ENCODE measurements at regions not wholly inside any gene's neighbourhood (a gene's known extent, or its start where the extent isn't known, plus 50 kb on each side); places are given as distances from the start of the nearest gene placed in this dataset.

- no peaks in the 10 kb centered on the region for H3K36me3 Mint-ChIP-seq
- H3K9me3 Mint-ChIP-seq = peaks cover 13 to 27% (median 14%) of the 10 kb centered on the region in 3 donors
- DNase-seq (no peak), ATAC-seq (replicated peaks in 1 of 4) (no peak)
- Histone ChIP-seq H3K9me3 (no peaks in the 10 kb centered on the region), H3K27ac (ENCODE audit: low read length) (no peak overlapping the region), H3K4me3 (ENCODE audit: control insufficient read depth in 1 of 2, extremely low read depth in 1 of 2, low read length in 1 of 2) (no peak overlapping the region), H3K27me3 (replicated peaks in 1 of 2; ENCODE audit: control insufficient read depth in 2 of 2, extremely low read depth in 1 of 2, insufficient read depth in 2 of 2, low read length in 1 of 2) (no peaks in the 10 kb centered on the region), H3K4me1 (ENCODE audit: control insufficient read depth in 1 of 2, extremely low read depth in 1 of 2, insufficient read depth in 2 of 2, low read length in 2 of 2) (no peaks in the 10 kb centered on the region), H3K36me3 (ENCODE audit: control insufficient read depth in 2 of 2, extremely low read depth in 1 of 2, insufficient read depth in 1 of 2, low read length in 1 of 2) (no peaks in the 10 kb centered on the region)
- WGBS (ENCODE audit: insufficient coverage) = 43% methylated on average over 1 of the region's 2 CpGs
- POLR2A ChIA-PET = no interaction called here
- H3K4me1 Mint-ChIP-seq = no peaks in the 10 kb centered on the region
- CTCF ChIA-PET = no interaction called here
- H3K4me3 Mint-ChIP-seq = no peak overlapping the region
- no peak overlapping the region for H3K27ac Mint-ChIP-seq
- no peaks in the 10 kb centered on the region for H3K27me3 Mint-ChIP-seq
Observed at GRCh38 chr1:103917795-103918194, 168.1 kb downstream of the AMY1C start.

DNA sequence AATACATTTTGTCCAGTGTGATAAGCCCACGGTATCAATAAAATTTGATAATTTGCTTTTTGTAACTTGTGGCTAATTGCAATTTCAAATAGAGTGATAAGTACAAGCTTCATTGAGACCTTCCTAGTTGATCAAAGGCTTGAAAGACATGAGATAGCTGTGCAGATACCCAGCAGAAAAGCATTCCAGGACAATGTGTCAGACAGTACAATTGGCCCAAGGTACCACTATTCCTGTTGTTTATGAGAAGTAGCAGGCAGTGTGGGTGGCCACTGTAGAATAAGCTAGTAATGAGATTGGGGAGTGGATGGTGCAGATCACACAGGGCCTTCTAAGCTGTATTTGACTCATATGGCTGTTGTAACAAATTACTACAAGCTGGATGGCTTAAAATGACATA, 182.2 kb downstream of the AMY1C start:
- ChIA-PET CTCF (no interaction called here), POLR2A (interaction anchor here in 1 of 2 donors (0.6 kb wide), 1 partner anchor 1461 kb away, joined by 3 read pairs; no protein-coding TSS in a partner anchor)
- H3K9me3 ChIP-seq = no peaks in the 10 kb centered on the region
- Mint-ChIP-seq H3K36me3 (no peaks in the 10 kb centered on the region), H3K9me3 (peaks cover 4 to 15% (median 11%) of the 10 kb centered on the region in 3 donors), H3K4me3 (no peak overlapping the region), H3K27me3 (no peaks in the 10 kb centered on the region), H3K4me1 (no peaks in the 10 kb centered on the region), H3K27ac (no peak overlapping the region)
- no peak for ATAC-seq (replicated peaks in 1 of 4)
- H3K27me3 ChIP-seq (replicated peaks in 1 of 2; ENCODE audit: control insufficient read depth in 2 of 2, extremely low read depth in 1 of 2, insufficient read depth in 2 of 2, low read length in 1 of 2) = no peaks in the 10 kb centered on the region
- no peak overlapping the region for H3K4me3 ChIP-seq (ENCODE audit: control insufficient read depth in 1 of 2, extremely low read depth in 1 of 2, low read length in 1 of 2)
- 80% methylated on average over 1 of the region's 1 CpG for WGBS (ENCODE audit: insufficient coverage)
- H3K4me1 ChIP-seq (ENCODE audit: control insufficient read depth in 1 of 2, extremely low read depth in 1 of 2, insufficient read depth in 2 of 2, low read length in 2 of 2) = no peaks in the 10 kb centered on the region
- H3K36me3 ChIP-seq (ENCODE audit: control insufficient read depth in 2 of 2, extremely low read depth in 1 of 2, insufficient read depth in 1 of 2, low read length in 1 of 2) = no peaks in the 10 kb centered on the region
- no peak for DNase-seq
- H3K27ac ChIP-seq (ENCODE audit: low read length) = no peak overlapping the region

- Histone ChIP-seq H3K27me3 (replicated peaks in 1 of 2; ENCODE audit: control insufficient read depth in 2 of 2, extremely low read depth in 1 of 2, insufficient read depth in 2 of 2, low read length in 1 of 2) (no peaks in the 10 kb centered on the region), H3K36me3 (ENCODE audit: control insufficient read depth in 2 of 2, extremely low read depth in 1 of 2, insufficient read depth in 1 of 2, low read length in 1 of 2) (no peaks in the 10 kb centered on the region), H3K27ac (ENCODE audit: low read length) (no peak overlapping the region), H3K4me3 (ENCODE audit: control insufficient read depth in 1 of 2, extremely low read depth in 1 of 2, low read length in 1 of 2) (no peak overlapping the region), H3K9me3 (no peaks in the 10 kb centered on the region), H3K4me1 (ENCODE audit: control insufficient read depth in 1 of 2, extremely low read depth in 1 of 2, insufficient read depth in 2 of 2, low read length in 2 of 2) (no peaks in the 10 kb centered on the region)
- Mint-ChIP-seq H3K4me3 (no peak overlapping the region), H3K27ac (no peak overlapping the region), H3K4me1 (no peaks in the 10 kb centered on the region), H3K27me3 (no peaks in the 10 kb centered on the region), H3K9me3 (peaks cover 5 to 12% (median 8%) of the 10 kb centered on the region in 3 donors), H3K36me3 (no peaks in the 10 kb centered on the region)
- ATAC-seq (replicated peaks in 1 of 4) (no peak), DNase-seq (no peak)
- 71% methylated on average over 3 of the region's 4 CpGs for WGBS (ENCODE audit: insufficient coverage)
- POLR2A ChIA-PET = no interaction called here
- CTCF ChIA-PET = no interaction called here
Observed at GRCh38 chr1:103937763-103938357, 188.2 kb downstream of the AMY1C start.

GRCh38 chr1:103941086-103941485, 191.4 kb downstream of the AMY1C start:
- no peaks in the 10 kb centered on the region for H3K4me1 ChIP-seq (ENCODE audit: control insufficient read depth in 1 of 2, extremely low read depth in 1 of 2, insufficient read depth in 2 of 2, low read length in 2 of 2)
- no peak overlapping the region for H3K4me3 ChIP-seq (ENCODE audit: control insufficient read depth in 1 of 2, extremely low read depth in 1 of 2, low read length in 1 of 2)
- Mint-ChIP-seq H3K36me3 (no peaks in the 10 kb centered on the region), H3K27me3 (no peaks in the 10 kb centered on the region), H3K4me3 (no peak overlapping the region), H3K27ac (no peak overlapping the region), H3K4me1 (no peaks in the 10 kb centered on the region), H3K9me3 (peaks cover 6 to 11% (median 9%) of the 10 kb centered on the region in 3 donors)
- 0% methylated on average over 1 of the region's 3 CpGs for WGBS (ENCODE audit: insufficient coverage)
- H3K36me3 ChIP-seq (ENCODE audit: control insufficient read depth in 2 of 2, extremely low read depth in 1 of 2, insufficient read depth in 1 of 2, low read length in 1 of 2) = no peaks in the 10 kb centered on the region
- ATAC-seq (replicated peaks in 1 of 4) (no peak), DNase-seq (no peak)
- POLR2A ChIA-PET = interaction anchor here in 1 of 2 donors (0.7 kb wide), 1 partner anchor 68 kb away, joined by 4 read pairs; no protein-coding TSS in a partner anchor
- CTCF ChIA-PET = no interaction called here
- no peak overlapping the region for H3K27ac ChIP-seq (ENCODE audit: low read length)
- no peaks in the 10 kb centered on the region for H3K27me3 ChIP-seq (replicated peaks in 1 of 2; ENCODE audit: control insufficient read depth in 2 of 2, extremely low read depth in 1 of 2, insufficient read depth in 2 of 2, low read length in 1 of 2)
- no peaks in the 10 kb centered on the region for H3K9me3 ChIP-seq

DNA sequence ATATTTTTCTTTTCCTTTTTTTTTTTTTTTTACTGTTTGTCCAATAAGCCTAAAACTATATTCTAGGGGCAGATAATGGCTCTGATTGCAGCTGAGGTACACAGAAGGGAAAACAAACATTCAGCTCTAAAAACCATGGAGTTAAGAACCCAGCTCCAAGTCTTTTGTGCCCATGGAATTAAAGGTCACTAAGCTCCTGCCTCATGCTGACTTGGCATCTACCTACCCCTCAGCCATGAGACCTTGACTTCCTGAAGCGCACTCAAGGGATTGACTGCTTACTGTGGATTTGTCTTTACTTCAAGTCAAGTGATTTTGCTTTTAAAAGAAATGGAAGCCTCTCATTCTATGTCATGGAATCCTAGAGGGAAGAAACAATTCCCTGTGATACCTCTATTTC, 192.3 kb downstream of the AMY1C start:
- WGBS (ENCODE audit: insufficient coverage) = no CpG with 5 or more reads among the region's 1 CpG
- Histone ChIP-seq H3K9me3 (no peaks in the 10 kb centered on the region), H3K27me3 (replicated peaks in 1 of 2; ENCODE audit: control insufficient read depth in 2 of 2, extremely low read depth in 1 of 2, insufficient read depth in 2 of 2, low read length in 1 of 2) (no peaks in the 10 kb centered on the region), H3K27ac (ENCODE audit: low read length) (no peak overlapping the region), H3K4me1 (ENCODE audit: control insufficient read depth in 1 of 2, extremely low read depth in 1 of 2, insufficient read depth in 2 of 2, low read length in 2 of 2) (no peaks in the 10 kb centered on the region), H3K36me3 (ENCODE audit: control insufficient read depth in 2 of 2, extremely low read depth in 1 of 2, insufficient read depth in 1 of 2, low read length in 1 of 2) (no peaks in the 10 kb centered on the region), H3K4me3 (ENCODE audit: control insufficient read depth in 1 of 2, extremely low read depth in 1 of 2, low read length in 1 of 2) (no peak overlapping the region)
- Mint-ChIP-seq H3K4me1 (no peaks in the 10 kb centered on the region), H3K36me3 (no peaks in the 10 kb centered on the region), H3K4me3 (no peak overlapping the region), H3K27me3 (no peaks in the 10 kb centered on the region), H3K9me3 (peaks cover 6 to 11% (median 9%) of the 10 kb centered on the region in 3 donors), H3K27ac (no peak overlapping the region)
- CTCF ChIA-PET = no interaction called here
- ATAC-seq (replicated peaks in 1 of 4) (no peak), DNase-seq (no peak)
- POLR2A ChIA-PET = interaction anchor here in 1 of 2 donors (0.6 kb wide), 1 partner anchor 194 kb away, joined by 5 read pairs; no protein-coding TSS in a partner anchor

DNA sequence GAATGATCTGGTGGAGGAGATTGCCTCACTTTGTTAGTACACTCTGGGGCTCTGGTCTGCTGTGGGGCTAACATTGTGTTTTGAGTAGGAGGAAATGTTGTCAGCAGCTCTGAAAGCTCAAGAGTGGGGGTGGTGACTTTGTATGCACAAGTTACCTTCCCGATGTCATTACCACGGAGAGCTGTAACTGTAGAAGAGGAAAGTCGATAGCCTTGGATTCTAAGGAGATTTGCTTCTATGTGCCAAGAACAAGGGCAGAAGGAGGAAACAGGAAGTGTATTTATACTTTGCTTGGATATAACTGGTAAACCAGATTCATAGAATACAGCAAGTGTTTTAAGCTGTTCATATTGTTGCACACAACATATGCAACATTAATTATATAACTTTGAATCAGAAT, 196.1 kb downstream of the AMY1C start:
- no peaks in the 10 kb centered on the region for H3K4me1 Mint-ChIP-seq
- H3K9me3 ChIP-seq = no peaks in the 10 kb centered on the region
- no peaks in the 10 kb centered on the region for H3K27me3 ChIP-seq (replicated peaks in 1 of 2; ENCODE audit: control insufficient read depth in 2 of 2, extremely low read depth in 1 of 2, insufficient read depth in 2 of 2, low read length in 1 of 2)
- no peaks in the 10 kb centered on the region for H3K36me3 ChIP-seq (ENCODE audit: control insufficient read depth in 2 of 2, extremely low read depth in 1 of 2, insufficient read depth in 1 of 2, low read length in 1 of 2)
- no peaks in the 10 kb centered on the region for H3K27me3 Mint-ChIP-seq
- H3K9me3 Mint-ChIP-seq = peaks cover 2 to 11% (median 6%) of the 10 kb centered on the region in 3 donors
- POLR2A ChIA-PET = no interaction called here
- no peaks in the 10 kb centered on the region for H3K36me3 Mint-ChIP-seq
- CTCF ChIA-PET = no interaction called here
- no peak overlapping the region for H3K27ac Mint-ChIP-seq
- H3K27ac ChIP-seq (ENCODE audit: low read length) = no peak overlapping the region
- WGBS (ENCODE audit: insufficient coverage) = 60% methylated on average over 1 of the region's 3 CpGs
- no peaks in the 10 kb centered on the region for H3K4me1 ChIP-seq (ENCODE audit: control insufficient read depth in 1 of 2, extremely low read depth in 1 of 2, insufficient read depth in 2 of 2, low read length in 2 of 2)
- ATAC-seq (replicated peaks in 1 of 4) (no peak), DNase-seq (no peak)
- H3K4me3 ChIP-seq (ENCODE audit: control insufficient read depth in 1 of 2, extremely low read depth in 1 of 2, low read length in 1 of 2) = no peak overlapping the region
- no peak overlapping the region for H3K4me3 Mint-ChIP-seq

DNA sequence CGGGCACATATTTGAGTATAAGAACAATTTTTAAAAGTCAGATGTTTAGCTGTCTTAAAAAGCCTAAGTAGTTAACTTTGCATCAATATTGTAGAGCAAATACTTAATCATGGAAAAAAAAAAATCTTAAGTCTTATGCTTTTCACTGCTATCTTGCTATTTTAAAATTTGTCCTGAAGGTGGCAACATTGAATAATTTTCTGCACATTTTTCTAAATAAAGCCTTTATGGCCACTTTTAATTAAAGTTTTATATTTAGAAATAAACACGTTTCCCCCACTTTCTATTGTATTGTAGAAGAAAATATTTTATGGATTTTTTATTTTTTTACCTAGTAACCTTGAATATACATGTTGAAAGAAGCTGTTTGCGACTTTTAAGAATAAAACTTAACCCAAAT, 198.8 kb downstream of the AMY1C start:
- peaks cover 0 to 5% (median 2%) of the 10 kb centered on the region in 3 donors for H3K9me3 Mint-ChIP-seq
- whole genome bisulfite sequencing (ENCODE audit: insufficient coverage) = no CpG with 5 or more reads among the region's 3 CpGs
- Histone ChIP-seq H3K4me1 (ENCODE audit: control insufficient read depth in 1 of 2, extremely low read depth in 1 of 2, insufficient read depth in 2 of 2, low read length in 2 of 2) (no peaks in the 10 kb centered on the region), H3K27ac (ENCODE audit: low read length) (no peak overlapping the region), H3K27me3 (replicated peaks in 1 of 2; ENCODE audit: control insufficient read depth in 2 of 2, extremely low read depth in 1 of 2, insufficient read depth in 2 of 2, low read length in 1 of 2) (no peaks in the 10 kb centered on the region), H3K4me3 (ENCODE audit: control insufficient read depth in 1 of 2, extremely low read depth in 1 of 2, low read length in 1 of 2) (no peak overlapping the region), H3K9me3 (no peaks in the 10 kb centered on the region), H3K36me3 (ENCODE audit: control insufficient read depth in 2 of 2, extremely low read depth in 1 of 2, insufficient read depth in 1 of 2, low read length in 1 of 2) (no peaks in the 10 kb centered on the region)
- H3K4me3 Mint-ChIP-seq = no peak overlapping the region
- CTCF ChIA-PET = no interaction called here
- H3K27me3 Mint-ChIP-seq = no peaks in the 10 kb centered on the region
- H3K27ac Mint-ChIP-seq = no peak overlapping the region
- no peaks in the 10 kb centered on the region for H3K36me3 Mint-ChIP-seq
- no peaks in the 10 kb centered on the region for H3K4me1 Mint-ChIP-seq
- DNase-seq = no peak
- ATAC-seq (replicated peaks in 1 of 4) = no peak
- POLR2A ChIA-PET = no interaction called here
